Aorta (tissue), 5 donors: ENCODE measurements at regions not wholly inside any gene's neighbourhood (a gene's known extent, or its start where the extent isn't known, plus 50 kb on each side); places are given as distances from the start of the nearest gene placed in this dataset.

Experiments
- ATAC-seq: fragments of 200-7000 bp; cut with Tn5 transposase; one replicate; pipeline ENCODE4 v1.9.1; 2022; ENCODE audit warnings: moderate library complexity; ENCODE audit not compliant: low FRiP score
- DNase-seq, 2 donors: peaks; one replicate each; pipeline ENCODE4 v3.0.0-alpha.2; 2020
- H3K27ac ChIP-seq, 2 donors: one replicate each; pipeline ENCODE4 v1.5.1; 2013; ENCODE audit warnings: low read length in 2 of 2, mild to moderate bottlenecking in 2 of 2, moderate library complexity in 2 of 2, control low read depth in 1 of 2, inconsistent platforms in 1 of 2, low read depth in 1 of 2
- H3K27me3 ChIP-seq, 2 donors: one replicate each; pipeline ENCODE4 v1.6.1; 2013; ENCODE audit warnings: control low read depth in 1 of 2, low read length in 1 of 2, mild to moderate bottlenecking in 1 of 2, moderate library complexity in 1 of 2; ENCODE audit not compliant: insufficient read depth in 2 of 2, control insufficient read depth in 1 of 2
- H3K36me3 ChIP-seq, 2 donors: one replicate each; pipeline ENCODE4 v1.6.1; 2013; ENCODE audit warnings: control low read depth in 1 of 2, low read length in 1 of 2, mild to moderate bottlenecking in 1 of 2; ENCODE audit not compliant: insufficient read depth in 2 of 2, control insufficient read depth in 1 of 2
- H3K4me1 ChIP-seq, 2 donors: one replicate each; pipeline ENCODE4 v1.6.1; 2013; ENCODE audit warnings: low read length in 2 of 2, control low read depth in 1 of 2, mild to moderate bottlenecking in 1 of 2, moderate library complexity in 1 of 2; ENCODE audit not compliant: insufficient read depth in 2 of 2, control insufficient read depth in 1 of 2
- H3K4me3 ChIP-seq, 2 donors: one replicate each; pipeline ENCODE4 v1.5.1; 2013; ENCODE audit warnings: low read length in 2 of 2, control low read depth in 1 of 2, mild to moderate bottlenecking in 1 of 2
- H3K9me3 ChIP-seq: one replicate; pipeline ENCODE4 v1.6.1; 2013; ENCODE audit warnings: mild to moderate bottlenecking, low read length; ENCODE audit not compliant: control insufficient read depth
- WGBS, 2 donors: extraction: QIAGEN DNeasy Blood & Tissue Kit; methylation state at CpG; one replicate each; pipeline ENCODE4 v1.1.7; 2013; 5-methylcytosine and 5-hydroxymethylcytosine counted together
- intact Hi-C, 2 donors: fragments of 100-400 bp; cut with DNase I; formaldehyde crosslinking; loops; one replicate each; pipeline versions ENCODE4 v1.14.2 to v1.15.0; 2022
- donor health status: healthy with polysubstance abuse.
- donor health status: Bipolar disorder and iron deficiency.
- donor health status: DM: no; HTN: no; CAD: no.
- donor health status: DM: no; HTN: no; CAD: no.
- donor health status: DM: yes; HTN: yes; CAD: no.

DNA sequence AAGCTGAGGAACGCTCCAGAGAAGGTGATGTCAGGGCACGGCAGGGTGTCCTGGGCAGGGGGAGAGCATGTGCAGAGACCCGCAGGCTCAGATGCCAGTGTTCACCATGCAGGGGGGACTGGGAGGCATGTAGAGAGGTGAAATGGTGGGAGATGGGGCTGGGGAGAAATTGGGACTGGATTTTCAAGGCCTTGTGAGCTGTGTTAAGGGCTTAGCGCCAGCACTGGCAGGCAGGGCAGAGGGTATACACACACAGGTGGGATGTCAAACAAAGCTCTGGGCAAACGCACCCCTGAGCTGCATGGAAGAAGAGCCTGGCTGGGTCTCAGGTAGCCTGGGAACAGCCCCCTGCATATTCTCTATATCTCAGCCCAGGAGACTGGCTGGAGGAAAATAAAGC is 282.7 kb downstream of the SHQ1 start:
- Histone ChIP-seq H3K27ac (no peak overlapping the region), H3K4me1 (no peaks in the 10 kb centered on the region), H3K27me3 (no peaks in the 10 kb centered on the region), H3K36me3 (no peaks in the 10 kb centered on the region), H3K4me3 (no peak overlapping the region), H3K9me3 (no peaks in the 10 kb centered on the region)
- ATAC-seq: no peak
- intact Hi-C loops: no loop called here
- 95 to 97% methylated on average over 5 of the region's 5 CpGs for WGBS, 2 donors
- DNase-seq: no peak

DNA sequence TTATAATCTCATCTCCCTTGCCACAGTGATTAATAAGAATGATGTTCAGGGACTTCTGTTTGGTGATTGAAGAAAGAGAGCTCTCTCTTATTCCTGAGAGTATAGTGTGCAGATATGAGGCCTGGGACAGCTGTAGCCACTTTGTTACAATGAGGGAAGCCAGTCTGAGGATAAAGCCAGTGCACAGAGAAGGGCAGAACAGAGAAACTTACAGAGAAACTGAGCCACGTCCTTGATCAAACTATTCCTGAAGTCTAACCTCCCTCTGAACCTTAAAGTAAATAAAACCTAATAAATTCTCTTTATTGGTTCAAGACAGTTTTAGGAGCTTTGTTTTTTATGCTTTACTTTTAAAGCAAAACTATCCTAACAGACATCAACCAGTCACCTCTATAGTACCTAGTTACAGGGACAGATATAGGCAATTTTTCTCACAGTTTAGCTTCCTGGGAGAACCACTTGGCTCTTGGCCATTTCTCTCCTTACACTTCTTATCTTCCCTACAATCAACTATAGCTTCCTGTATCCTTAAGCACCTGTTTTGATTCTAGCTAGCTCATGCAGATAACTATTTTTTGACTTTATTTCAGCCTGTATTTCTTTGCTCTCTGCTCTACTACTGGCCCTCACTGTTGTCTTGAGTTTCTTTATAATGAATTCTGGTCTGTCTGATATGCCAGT is 284.4 kb downstream of the SHQ1 start:
- H3K36me3 ChIP-seq: no peaks in the 10 kb centered on the region
- H3K27ac ChIP-seq: no peak overlapping the region
- H3K27me3 ChIP-seq: no peaks in the 10 kb centered on the region
- intact Hi-C loops: no loop called here
- no peak overlapping the region for H3K4me3 ChIP-seq
- H3K4me1 ChIP-seq: no peaks in the 10 kb centered on the region
- ATAC-seq (no peak), DNase-seq (no peak)
- 90 to 94% methylated on average over 1 of the region's 1 CpG for WGBS, 2 donors
- H3K9me3 ChIP-seq: no peaks in the 10 kb centered on the region

DNA sequence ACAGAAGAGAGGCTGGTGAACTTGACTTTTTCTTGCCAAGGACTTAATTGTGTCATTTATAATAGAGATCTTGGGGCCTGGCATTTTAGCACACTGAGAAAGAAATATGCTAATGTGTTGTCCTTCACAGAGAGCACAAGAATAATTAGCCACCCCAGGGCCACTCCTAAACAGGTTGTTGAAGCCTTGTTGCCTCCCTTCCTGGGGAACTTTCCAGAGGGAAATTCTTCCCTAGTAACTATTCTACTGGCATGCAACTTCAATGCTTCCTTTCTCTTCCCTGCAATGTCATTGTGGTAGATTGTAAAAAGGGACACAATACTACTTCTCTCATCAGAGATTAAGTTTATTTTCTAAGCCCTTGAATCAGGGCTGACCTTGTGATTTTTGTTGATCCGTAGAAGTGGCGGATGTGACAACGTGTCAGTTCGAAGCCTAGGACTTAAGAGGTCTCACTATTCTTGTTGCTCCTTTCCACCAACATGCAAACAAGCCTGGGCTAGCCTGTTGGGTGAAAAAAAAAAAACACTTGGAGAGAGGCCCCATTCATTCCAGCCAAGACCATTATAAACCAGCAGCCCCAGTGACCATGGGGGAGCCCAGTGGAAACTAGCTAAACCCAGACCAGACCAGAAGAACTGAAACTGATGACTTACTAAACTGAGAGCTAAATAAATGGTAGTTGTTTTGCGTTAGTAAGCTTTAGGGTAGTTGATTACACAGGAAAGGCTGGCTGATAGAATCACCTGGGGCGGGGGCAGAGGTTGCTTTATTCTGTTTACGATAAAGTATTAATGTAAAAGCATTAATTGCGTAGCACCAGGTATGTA is 287.2 kb downstream of the SHQ1 start:
- intact Hi-C loops: no loop called here
- 97 to 98% methylated on average over 8 of the region's 8 CpGs for WGBS, 2 donors
- no peak overlapping the region for H3K27ac ChIP-seq
- H3K27me3 ChIP-seq: no peaks in the 10 kb centered on the region
- H3K4me3 ChIP-seq: no peak overlapping the region
- no peaks in the 10 kb centered on the region for H3K36me3 ChIP-seq
- ATAC-seq (no peak), DNase-seq (no peak)
- no peaks in the 10 kb centered on the region for H3K9me3 ChIP-seq
- no peaks in the 10 kb centered on the region for H3K4me1 ChIP-seq

DNA sequence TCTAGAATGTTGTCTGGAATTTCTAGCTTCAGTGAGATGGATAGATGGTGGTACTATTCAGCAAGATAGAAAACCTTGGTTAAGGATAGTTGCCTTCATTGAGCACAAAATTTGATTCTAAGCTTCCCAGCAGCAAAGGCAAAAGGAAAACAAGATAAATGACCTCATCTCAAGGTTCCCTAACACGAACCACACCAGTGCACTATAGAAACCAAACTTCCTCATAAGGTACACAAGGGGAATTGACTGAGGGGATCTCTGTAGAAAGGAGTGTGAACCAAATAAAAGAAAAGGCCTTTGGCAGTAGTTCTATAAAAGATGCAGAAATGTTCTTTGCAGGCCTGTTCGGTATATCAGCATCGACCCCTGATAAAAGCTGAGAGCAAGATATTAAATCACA is 288.9 kb downstream of the SHQ1 start:
- Histone ChIP-seq H3K27ac (no peak overlapping the region), H3K27me3 (no peaks in the 10 kb centered on the region), H3K9me3 (no peaks in the 10 kb centered on the region), H3K4me3 (no peak overlapping the region), H3K4me1 (no peaks in the 10 kb centered on the region), H3K36me3 (no peaks in the 10 kb centered on the region)
- intact Hi-C loops: no loop called here
- DNase-seq (no peak), ATAC-seq (no peak)
- WGBS, 2 donors: 87 to 91% methylated on average over 3 of the region's 3 CpGs

DNA sequence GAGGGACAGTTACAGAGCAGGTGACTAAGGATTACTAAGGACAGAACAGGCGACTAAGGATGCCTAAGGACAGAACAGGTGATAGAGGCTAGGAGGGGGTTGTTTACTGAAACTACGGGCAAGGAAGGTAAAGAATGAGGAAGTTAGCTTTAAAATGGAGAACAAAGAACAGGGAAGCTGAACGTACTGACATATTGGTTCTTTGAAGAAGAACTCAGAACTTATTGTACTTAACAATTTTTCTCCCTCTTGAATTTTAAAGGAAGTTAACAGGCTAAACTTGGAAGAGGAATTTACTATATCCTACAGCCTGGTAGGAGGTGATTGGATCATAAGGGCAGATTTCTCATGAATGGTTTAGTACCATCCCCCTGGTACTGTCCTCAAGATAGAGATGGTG is 290.2 kb downstream of the SHQ1 start:
- H3K36me3 ChIP-seq: no peaks in the 10 kb centered on the region
- no peaks in the 10 kb centered on the region for H3K27me3 ChIP-seq
- no peak overlapping the region for H3K4me3 ChIP-seq
- intact Hi-C loops: no loop called here
- H3K4me1 ChIP-seq: no peaks in the 10 kb centered on the region
- DNase-seq (no peak), ATAC-seq (no peak)
- H3K27ac ChIP-seq: no peak overlapping the region
- 95 to 96% methylated on average over 3 of the region's 3 CpGs for WGBS, 2 donors
- H3K9me3 ChIP-seq: no peaks in the 10 kb centered on the region

DNA sequence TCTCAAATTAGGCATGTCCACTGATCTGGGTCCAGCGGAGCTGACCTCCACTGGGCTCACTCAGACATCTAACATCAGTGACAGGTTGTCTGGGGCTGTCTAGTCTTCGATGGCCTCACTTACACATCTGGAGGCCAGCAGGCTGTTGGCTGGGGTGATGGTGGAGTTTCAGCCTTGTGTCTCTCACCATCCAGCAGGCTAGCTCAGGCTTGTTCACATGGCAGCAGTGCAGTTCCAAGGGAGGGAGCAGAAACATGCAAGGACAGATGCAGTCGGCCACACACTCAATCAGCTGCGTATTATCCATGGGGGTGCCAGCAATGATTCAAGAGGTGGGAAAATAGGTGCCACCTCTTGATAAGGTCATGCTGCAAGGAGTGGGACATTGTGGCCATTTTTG is 292.5 kb downstream of the SHQ1 start:
- Histone ChIP-seq H3K27ac (no peak overlapping the region), H3K36me3 (no peaks in the 10 kb centered on the region), H3K4me3 (no peak overlapping the region), H3K4me1 (no peaks in the 10 kb centered on the region), H3K27me3 (no peaks in the 10 kb centered on the region), H3K9me3 (no peaks in the 10 kb centered on the region)
- ATAC-seq (no peak), DNase-seq (no peak)
- intact Hi-C loops: no loop called here
- whole genome bisulfite sequencing, 2 donors: 88 to 90% methylated on average over 4 of the region's 4 CpGs

DNA sequence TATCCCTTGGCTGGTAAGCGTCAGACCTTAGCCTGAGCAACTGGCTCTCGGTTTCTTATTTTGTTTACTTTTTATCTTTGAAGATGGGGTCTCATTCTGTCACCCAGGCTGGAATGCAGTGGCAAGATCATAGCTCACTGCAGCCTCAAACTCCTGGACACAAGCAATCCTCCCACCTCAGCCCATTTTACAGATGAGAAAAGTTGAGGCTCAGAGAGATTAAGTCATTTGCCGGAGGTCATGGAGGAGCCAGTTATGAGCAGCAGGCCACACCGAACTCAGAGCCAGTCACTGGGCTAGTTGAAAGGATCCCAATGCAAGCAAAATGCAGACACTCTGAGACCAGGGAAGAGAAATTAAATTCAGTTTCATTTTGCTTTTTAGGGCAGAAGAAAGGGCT is 293.6 kb downstream of the SHQ1 start:
- Histone ChIP-seq H3K4me1 (no peaks in the 10 kb centered on the region), H3K36me3 (no peaks in the 10 kb centered on the region), H3K27me3 (no peaks in the 10 kb centered on the region), H3K27ac (no peak overlapping the region), H3K4me3 (no peak overlapping the region), H3K9me3 (no peaks in the 10 kb centered on the region)
- 83 to 84% methylated on average over 4 of the region's 4 CpGs for WGBS, 2 donors
- ATAC-seq (no peak), DNase-seq (no peak)
- intact Hi-C loops: no loop called here

DNA sequence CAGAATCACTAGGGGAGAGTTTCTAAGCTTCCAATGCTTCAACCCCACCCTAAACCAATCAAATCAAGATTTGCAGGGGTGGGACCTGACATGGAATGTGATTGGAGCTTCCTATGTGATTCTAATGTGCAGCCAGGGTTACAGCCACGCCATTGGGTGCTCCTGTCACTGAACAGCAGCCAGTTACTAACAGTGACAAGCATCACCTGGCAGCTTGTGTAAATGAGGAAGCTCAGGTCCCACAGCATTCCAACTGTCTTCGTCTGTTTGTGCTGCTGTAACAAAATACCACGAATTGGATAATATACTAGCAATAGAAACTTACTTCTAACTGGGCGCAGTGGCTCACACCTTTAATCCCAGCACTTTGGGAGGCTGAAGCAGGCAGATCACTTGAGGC is 294.9 kb downstream of the SHQ1 start:
- no peaks in the 10 kb centered on the region for H3K27me3 ChIP-seq
- H3K9me3 ChIP-seq: no peaks in the 10 kb centered on the region
- DNase-seq: no peak
- intact Hi-C loops: no loop called here
- H3K27ac ChIP-seq: no peak overlapping the region
- ATAC-seq: no peak
- H3K36me3 ChIP-seq: no peaks in the 10 kb centered on the region
- 69 to 81% methylated on average over 4 of the region's 4 CpGs for WGBS, 2 donors
- H3K4me1 ChIP-seq: no peaks in the 10 kb centered on the region
- H3K4me3 ChIP-seq: no peak overlapping the region
